Activated CD8-positive, alpha-beta memory T cell treated with anti-CD3 and anti-CD28 coated beads for 24 hours (primary cell): ENCODE measurements at regions not wholly inside any gene's neighbourhood (a gene's known extent, or its start where the extent isn't known, plus 50 kb on each side); places are given as distances from the start of the nearest gene placed in this dataset.

Source experiments
- DNase-seq: peaks from one replicate; pipeline ENCODE4 v3.0.0-alpha.2; 2020

DNA sequence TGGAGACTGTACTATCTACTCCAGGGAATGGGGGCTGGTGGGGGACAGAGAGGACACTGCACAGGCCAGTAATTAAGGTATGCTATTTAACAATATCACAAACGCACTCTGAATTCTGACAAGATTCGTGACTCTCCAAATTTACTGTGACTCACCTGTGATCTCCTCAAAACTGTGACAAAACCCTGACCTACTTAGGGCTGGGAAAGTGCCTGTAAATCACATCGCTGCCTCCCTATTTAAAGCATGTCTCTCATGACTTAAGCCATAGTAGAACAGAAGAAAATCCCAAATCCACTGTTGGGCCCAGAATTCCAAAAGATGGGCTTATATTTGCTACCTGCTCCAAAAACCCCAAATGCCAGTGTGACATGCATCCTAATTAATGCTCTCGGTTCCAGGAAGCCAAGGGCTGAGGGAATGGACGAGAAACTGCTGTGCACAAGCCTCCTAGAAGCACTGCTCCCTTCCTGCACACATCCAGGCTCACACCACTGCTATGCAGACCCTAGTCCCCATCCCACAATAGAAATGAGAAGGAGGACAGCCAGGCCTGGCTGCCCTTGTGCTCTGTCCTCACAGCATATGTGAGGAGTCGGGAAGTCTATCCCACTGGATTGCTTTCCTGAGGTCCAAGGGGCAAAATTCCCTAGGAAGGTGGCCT is 187.7 kb upstream of the CHRNA7 start:
- no peak for DNase-seq

DNA sequence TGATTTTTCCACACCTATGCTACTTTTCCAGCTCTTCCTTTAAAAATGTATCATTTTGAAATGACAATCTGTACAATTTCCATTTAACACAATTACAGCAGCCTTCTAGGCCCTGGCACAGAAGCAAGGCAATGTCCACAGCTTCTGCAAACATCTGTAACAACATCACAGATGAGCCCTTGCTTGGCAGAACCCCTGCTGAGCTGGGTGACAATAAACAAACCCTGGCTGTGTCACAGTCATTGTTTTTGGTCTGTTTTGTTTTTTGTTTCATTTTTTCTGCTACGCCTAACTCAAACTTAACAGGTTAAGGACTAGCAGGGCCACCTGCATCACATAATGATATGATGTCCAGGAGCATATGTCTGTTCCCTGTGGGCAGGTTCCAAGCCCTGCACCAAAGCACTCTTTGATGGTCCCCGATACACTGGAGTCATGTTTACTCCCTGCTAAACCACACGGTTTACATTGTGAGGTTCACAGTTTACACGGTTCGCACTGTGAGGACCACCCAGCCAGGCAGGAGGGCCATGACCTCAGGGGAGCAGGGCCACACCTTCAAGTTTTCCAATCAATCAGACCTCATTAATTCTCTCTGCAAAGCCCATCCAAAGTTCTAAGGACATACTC is 186.8 kb upstream of the CHRNA7 start:
- DNase-seq = no peak

DNA sequence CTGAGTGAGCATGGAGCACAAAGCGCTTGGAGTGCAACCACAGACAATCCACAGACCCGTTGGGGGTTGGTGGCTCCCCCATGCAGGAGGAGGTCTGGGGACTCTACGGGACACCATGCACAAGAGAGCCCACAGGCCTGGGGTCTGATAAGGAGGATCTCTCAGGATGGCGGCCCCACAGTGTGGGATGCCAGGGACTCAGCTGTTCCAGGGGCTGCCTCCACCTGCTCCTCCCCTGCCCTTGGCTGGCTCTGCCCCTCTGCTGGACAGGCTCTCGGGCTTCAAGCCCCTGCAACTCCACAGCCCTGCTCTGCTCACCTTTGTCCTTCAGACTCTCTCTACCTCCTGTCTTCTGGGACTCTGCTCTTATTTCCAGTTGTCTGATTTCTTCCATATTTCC is 184.5 kb upstream of the CHRNA7 start:
- no peak for DNase-seq

DNA sequence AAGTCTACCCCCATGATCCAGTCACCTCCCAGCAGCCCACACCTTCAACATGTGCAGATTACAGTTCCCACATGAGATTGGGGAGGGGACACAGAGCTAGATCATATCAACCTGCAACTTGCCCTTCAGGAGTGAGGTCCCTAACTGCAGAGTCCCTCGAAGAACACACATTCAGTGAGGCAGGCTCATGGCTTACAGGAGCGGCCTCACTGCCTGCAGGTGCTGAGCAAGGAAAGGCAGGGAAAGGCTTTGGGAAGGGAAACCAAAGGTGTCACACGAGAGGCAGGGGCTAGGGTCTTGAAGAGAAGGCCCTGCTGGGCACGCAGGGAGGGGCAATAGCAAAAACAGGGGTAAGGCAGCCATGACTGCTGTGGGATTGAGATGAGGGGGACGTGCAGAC is 182.4 kb upstream of the CHRNA7 start:
- DNase-seq = no peak

DNA sequence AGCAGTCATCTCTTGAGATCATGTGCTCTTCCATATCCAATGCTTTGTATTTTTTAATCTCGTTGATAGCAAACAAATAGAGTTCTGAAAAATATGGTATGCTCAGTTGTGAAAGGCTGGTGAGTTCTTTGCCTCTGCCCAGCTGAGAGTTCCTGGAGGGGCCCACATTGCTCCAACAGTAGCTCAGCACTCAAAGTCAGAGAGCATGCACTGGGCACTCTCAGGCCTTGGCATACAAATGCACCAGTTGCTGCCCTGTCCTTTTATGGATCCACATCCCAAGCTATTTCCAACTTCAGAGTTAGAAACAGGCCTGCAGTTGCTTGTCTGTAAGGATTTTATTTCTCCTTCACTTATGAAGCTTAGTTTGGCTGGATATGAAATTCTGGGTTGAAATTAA is 181.7 kb upstream of the CHRNA7 start:
- no peak for DNase-seq

DNA sequence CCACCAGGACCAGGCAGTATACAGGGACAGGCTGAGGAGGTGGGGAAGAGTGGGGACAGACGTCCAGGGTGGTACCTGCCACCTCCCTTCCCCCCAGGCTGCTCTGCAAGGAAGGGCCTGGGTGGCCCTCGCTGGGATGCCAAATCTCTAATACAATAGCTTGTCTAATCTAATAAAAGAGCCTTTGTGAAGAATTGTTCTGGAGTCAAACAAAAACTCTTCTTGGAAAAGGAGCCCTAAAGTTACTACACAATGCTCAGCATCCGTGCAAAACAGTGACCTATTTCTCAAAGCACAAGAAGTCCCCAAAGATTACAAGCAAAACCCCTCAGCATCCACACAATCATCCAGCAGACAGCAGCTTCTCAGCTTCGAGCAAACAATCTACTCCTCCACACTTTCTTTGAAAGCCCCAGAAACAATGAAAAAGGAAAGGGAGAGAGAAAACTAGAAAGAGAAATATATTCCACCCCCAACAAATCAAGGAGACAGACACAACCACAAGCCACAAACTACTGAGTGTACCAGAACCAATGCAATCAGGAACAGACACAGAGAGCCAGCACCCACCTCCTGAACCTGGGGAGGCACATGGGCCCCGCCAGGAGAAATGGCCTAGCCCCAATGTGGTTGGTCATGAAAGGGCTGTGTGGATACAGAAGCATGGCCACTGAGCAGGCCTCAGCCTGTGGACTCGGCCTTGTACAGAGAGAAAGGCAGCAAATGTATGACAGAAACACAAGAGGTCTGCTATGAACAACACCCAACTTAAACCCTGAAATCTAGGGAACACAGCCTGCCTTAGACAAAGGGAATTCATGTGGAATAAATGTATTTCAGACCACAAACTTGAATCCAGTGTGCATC is 177.1 kb upstream of the CHRNA7 start:
- no peak for DNase-seq

DNA sequence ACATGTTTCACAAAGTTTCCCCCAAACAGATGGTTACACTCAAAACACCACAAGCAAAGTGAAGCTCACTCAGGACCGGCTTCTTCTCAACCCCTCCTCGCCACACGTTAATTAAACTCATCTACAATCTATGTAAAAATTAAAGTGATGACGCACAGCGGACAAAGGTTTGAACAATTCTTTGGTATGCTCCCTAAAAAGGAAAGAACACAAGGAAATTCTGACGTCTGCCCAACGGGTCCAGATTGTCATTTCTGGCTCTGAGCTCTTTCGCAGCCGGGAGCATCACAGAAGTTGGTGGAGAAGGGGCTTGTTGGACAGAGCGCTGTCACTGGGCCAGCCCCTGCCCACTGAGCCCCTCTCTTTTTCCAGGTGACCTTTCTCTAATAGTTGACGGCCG is 173.7 kb upstream of the CHRNA7 start:
- DNase-seq = no peak

DNA sequence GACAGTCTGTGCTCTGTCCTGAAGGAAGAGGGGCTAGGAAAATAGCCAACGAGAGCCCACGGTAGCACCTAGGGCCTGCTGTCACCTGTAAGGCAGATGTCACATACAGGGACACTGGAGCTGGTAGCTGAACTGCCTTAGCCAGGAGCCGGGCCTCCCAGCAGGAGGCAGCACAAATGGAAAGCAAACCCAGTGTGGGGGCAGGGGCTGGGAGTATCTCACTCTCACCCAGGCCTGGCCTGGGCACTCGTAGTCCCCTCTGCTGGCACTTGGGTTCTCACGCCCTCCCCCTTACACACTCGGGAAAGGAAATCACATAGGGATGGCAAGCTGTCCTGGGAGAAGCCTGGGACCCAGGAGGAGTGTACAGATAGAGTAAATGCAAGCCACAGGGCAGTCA is 173.1 kb upstream of the CHRNA7 start:
- no peak for DNase-seq

DNA sequence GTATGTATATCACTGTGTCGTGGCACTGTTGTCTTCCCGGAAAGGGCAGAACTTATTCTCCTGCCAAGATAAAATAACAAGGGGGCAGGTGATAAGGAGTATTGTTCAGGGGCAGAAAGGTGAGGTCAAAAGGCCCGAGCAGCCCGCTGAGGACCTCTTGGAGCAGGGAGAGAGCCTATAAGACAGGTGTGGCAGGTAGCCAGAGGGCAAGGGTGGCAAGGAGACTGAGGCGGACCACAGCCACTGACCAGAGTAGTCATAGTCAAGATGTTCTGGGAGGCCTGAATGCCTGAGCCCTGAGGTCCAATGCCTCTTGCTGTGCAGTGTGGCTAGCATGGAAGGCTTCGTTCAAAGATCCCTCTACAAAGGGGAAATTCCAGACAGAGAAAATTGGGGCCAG is 172.3 kb upstream of the CHRNA7 start:
- DNase-seq = no peak

DNA sequence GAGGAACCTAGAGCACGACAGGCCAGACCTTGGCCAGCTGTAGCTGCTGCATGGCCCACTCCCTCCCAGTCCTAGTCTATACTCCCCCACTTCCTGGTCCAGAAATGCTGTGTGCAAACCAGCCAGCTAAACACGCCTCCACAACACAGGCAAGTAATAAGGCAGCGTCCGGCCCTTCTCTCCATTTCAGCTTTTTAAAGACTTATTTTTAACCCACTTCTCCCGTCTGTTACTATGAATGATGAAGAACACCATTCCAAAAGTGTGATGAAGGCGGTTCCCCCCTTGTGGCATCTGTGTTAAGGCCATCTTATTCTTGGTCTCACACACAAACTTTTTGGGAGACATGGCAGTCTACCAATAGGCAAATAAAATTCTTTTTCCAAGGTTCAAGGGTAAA is 164.1 kb upstream of the CHRNA7 start:
- no peak for DNase-seq

DNA sequence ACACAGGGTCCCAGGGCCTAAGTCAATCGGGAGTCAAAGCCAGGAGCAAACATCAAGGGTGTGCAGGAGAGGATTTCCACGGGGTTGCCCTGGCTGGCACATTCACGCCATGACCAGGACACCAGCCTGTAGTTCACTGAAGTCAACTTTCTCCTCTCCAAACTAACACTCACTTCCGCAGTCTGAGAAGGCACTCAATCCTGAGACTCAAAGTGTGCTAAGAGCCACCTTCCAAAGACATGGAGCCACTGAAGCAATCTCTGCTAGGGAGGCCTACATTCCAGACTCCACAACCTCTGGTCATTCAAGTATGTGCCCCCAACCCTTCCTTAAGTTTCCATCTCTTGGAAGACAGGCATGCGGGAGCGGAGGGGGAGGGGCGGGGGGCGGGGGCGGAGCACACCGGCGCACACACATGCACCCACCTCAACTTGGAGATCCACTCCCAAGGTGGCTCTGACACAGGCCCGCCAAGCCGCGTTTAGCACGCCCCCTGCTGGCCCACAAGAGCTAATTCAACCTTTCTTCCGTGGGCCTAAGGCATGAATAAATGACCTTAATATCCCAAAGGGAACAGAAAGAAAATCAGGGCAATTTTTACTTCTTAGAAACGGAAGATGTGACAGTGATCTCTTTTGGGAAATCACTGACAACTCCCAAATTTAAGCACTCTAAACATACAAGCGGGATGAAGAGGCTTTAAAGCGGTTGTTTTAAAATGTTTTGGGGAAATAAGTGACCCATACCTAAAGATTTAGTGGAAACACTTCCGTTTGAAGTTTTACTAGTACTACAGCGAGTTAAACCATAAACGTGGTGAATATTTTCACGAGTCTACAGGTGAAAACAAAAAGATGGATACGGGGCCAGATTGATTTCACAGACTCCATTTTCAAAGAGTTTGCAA is 162.5 kb upstream of the CHRNA7 start:
- peak; percentile 76 for DNase-seq

DNA sequence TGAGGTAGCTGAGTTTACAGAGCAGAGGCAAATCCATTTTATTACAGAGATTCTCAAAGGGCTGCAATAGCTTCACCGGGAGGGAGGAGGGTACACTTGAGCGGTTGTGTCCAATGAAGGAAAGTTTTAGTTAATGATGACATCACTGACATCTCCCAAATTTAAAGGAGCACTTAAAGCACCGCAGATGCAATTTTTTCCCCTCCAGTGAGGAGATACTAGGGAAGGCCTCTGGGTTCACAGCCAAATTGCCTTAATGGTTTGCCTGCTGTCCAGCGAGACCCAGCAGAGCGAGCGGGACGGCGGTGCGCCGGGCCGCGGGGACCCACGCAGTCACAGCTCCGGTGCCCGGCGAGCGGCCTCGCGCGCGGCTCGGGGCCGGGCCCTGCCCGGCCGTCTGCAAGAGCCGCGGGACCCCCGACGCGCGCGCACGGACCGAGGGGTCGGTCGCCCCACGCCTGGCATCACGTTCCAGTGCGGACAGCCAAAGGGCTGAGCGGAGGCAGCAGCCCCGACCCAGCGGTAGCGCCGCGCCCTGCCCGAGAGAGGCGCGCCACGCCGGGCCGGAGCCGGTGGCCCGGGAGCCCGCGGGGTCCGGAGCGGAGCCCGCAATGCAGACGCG is 160.5 kb upstream of the CHRNA7 start:
- peak; percentile 62 for DNase-seq

DNA sequence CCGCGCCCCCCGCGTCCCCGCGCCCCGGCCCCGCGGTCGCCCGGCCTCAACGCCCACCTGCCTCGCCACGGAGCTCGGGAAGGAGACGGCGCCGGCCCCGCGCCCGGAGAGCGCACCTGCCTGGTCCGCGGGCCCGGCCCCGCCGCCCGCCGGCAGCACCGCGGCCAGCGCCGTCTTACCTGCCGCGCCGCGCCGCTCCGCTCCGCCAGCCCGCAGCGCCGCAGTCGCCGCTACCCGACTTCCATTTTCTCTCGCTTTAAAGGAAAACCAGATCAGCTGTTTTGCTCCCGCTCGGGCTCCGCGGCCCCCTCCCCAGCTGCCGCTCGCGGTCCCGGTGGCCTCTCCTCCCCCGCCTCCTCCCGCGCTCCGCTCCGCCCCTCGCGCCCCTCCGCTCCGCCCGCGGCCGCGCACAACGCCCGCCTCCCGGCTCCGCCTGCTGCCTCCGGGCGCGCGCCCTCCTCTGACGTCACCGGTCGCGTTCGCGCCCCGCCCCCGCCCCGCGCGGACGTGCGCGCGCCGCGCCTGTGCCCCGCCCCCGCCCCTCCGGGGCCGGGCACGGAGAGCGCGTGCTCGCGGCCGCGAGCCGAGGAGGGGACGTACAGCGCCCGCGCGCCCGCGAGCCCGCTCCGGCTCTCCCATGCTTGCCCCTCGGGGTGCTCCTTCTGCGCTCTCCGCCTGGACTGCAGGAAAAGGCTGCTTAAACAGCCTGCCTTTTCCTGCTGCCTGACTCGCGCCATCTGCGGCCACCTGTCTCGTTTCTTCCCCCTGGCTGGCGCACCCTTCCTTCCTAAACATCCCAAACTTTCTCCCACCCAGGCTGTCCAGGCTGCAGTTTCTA is 159.8 kb upstream of the CHRNA7 start, which contains the start of gene OTUD7A:
TSS of gene OTUD7A (minus strand) at position 346 of the 838 bp plus-strand sequence.
- DNase-seq = peak; percentile 94

DNA sequence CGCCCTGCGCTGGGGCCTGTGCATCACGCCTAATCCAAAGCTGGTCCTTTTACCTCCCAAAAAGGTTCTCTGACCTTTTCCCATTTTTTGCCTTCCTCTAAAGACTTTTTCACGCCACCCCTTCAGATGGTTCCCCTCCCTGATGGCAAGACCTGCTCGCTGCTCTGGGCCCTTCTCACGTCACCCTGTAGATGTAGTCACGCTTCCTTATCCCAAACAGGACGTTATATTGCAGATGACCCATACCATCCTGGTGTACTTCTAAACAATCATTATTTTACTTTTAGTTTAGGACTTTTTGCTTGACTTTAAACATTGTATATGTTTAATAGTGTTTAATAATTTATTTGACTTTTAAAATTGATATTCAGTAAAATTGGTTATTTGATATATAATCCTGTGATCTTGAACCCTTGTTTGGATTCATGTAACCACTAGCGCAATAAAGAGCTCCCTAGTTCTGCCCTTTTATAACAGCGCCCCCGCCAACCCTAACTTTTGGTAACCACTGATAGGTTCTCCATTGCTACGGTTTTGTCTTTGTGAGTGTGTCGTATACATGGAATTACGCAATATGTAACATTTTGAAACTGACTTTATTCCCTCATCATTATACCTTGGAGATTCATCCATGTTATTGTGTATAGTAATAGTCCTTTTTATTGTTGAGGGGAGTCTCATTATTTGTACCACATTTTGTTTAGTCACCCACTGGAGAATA is 159.0 kb upstream of the CHRNA7 start:
- no peak for DNase-seq

DNA sequence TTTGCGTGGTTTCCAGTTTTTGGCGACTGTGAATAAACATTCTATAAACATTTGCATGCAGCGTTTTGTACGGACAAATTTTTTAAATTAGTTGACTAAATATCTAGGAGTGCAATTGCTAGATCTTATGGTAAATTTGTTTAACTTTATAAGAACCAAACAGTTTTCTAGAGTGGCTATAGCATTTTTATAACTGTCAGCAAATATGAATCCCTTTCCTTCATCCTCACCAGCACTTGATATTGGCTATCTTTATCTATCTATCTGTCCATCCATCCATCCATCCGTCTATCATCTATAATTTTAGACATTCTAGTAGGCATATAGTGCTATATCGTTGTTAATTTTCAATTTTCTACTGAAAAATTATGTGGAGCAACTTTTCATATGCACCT is 158.4 kb upstream of the CHRNA7 start:
- no peak for DNase-seq

DNA sequence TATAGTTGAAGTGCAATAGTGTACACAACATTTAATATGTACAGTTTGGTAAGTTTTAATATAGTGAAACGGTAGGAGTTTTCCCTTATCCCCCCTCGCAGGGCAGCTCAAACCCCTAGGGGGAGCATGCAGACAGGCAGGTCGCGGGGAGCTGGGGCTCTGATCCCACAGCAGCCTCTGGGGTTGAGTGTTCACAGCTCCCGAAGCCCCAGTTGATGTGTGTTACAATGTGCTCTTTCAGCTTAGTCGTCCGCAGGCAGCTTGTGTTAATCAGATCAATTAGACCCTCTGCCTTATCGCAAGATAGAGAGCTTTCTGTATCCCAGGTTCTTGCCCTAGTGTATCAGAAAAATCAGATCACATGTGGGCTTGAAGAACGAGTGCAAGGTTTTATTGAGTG is 143.1 kb upstream of the CHRNA7 start:
- DNase-seq = no peak

DNA sequence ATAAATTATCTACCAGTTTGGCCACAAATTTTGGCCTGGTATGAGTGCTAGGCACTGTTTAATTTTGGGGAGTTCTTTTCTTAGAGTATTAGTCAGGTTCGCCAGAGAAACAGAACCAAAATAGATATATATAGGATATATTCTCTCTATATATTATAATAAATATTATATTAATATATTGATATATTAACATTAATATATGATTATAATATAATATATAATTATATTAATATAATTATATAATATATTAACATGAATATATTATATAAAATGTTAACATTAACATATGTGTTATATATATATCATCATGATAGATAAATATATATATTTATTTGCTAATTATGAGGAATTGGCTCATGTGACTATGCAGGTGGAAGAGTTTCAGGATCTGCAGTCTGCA is 137.8 kb upstream of the CHRNA7 start:
- DNase-seq = no peak

DNA sequence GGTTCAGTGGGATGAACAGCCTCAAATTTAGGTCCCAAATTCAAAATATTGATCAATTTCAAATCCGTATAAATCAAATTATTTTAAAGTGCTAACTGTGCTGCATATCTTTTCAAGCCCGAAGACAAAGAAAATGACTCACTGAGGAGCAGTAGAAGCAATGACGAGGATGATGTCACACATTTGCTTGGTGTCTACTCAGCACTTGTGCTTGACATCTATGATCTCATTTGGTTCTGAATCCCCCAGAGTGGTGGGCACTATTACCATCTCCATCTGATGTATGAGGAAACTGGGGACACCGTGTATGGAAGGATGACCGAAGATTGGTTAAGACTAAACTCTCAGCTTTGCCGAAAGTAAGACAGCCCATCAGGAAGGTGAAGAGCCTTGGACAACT is 136.5 kb upstream of the CHRNA7 start:
- DNase-seq = no peak

DNA sequence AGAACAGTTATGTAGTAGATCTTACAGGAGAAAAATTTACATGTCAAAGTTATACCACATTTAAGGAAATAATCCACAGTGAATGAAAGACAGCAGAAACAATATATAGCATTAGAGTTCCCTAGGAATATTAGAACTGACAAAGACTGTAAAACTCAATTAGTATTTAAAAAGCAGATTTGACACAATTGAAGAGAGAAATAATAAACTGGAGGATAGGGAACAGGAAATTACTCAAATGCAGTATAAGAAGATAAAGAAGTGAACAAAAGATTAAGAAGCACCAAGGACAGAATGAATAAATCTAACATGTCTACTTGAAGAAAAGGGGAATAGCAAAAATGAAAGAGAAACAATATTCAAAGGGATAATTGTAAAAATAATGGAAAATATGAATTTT is 132.6 kb upstream of the CHRNA7 start:
- DNase-seq = no peak

DNA sequence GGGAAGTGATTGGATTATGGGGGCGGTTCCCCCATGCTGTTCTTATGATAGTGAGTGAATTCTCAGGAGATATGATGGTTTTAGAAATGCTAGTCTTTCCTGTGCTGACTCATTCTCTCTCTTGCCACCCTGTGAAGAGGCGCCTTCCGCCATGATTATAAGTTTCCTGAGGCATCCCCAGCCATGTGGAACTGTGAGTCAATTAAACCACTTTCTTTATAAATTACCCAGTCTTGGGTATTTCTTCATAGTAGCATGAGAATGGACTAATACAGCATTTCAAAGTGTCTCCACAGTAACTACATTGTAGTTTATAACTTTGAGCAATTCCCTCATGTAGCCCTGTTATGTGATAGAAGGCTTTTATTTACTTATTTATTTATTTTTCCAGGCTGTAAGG is 128.8 kb upstream of the CHRNA7 start:
- DNase-seq = no peak

DNA sequence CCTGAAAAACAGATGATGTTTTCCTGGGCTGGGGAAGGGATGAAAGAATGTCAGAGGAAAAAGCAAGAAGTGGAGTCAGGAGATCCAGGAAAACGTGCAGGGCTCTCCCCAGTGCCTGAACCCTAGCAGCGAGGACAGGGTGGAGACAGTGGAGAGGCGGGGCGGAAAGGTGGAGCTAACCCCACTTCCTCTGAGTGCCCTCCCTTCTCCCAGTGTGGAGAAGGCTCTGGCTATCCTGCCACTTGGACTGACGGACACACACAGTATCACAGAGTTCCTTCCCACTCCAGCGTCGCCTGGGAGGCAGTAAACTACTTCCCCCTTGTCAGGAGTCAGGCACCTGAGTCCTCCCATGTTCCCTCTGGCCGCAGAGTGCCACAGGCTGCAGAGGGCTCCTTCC is 125.3 kb upstream of the CHRNA7 start:
- no peak for DNase-seq
